HG02763 (cell line): ENCODE measurements at regions not wholly inside any gene's neighbourhood (a gene's known extent, or its start where the extent isn't known, plus 50 kb on each side); places are given as distances from the start of the nearest gene placed in this dataset.
"Not testable (repeated sequence)": the region's sequence is repeated elsewhere in the genome, so short reads cannot be mapped to it uniquely, and the experiment has no call there.

Experiments
- ATAC-seq: cut with Tn5 transposase; IDR thresholded peaks from one replicate; pipeline ENCODE4 v1.9.1; 2021; ENCODE audit warnings: mild to moderate bottlenecking, moderate library complexity; ENCODE audit not compliant: unreplicated experiment

DNA sequence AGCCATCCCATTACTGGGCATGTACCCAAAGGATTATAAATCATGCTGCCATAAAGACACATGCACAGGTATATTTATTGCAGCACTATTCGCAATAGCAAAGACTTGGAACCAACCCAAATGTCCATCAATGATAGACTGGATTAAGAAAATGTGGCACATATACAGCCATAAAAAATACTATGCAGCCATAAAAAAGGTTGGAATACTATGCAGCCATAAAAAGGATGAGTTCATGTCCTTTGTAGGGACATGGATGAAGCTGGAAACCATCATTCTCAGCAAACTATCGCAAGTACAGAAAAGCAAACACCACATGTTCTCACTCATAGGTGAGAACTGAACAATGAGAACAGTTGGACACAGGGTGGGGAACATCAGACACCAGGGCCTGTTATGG lies 151.5 kb downstream of the PLK2 start:
- ATAC-seq = not testable (repeated sequence)

DNA sequence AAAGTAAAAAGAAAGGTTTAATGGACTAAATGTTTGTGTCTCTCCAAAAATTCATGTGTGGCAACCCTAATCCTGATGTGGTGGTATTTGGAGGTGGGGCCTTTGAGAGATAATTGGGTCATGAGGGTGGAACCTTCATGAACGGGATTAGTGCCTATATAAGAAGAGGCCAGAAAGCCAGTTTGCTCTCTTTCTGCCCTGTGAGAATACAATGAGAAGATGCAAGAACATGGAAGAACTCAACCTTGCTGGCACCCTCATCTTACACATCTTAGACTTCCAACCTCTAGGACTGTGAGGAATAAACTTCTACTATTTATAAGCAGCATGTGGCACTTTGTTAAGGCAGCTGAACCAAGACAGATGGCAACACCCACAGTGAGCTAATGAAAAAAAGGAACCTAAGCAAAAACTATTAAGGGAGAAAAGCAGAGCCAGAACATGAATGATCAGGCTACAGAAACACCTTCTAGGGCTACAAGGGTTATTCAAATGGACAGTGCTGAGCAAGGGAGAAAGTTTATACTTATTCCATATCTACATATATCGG lies 159.5 kb downstream of the PLK2 start:
- ATAC-seq = no peak

DNA sequence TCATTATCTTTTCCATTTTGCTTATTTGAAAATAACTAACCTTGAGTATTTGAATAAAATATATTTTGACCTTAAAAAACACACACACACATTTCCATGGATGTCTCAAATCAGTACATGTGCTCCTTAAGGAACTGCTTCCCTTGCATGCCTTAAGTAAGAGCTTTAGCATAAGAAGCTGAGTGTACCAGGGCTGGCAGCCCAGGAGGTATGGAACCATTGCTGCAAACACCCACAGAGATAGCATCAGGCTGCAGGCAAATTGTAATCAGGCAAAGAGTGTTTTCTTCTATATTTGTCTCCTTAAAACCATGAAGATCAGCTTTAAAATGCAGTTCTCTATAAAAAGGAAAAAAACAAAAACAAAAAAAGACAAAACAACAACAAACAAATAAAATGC lies 160.6 kb downstream of the PLK2 start:
- ATAC-seq = no peak

DNA sequence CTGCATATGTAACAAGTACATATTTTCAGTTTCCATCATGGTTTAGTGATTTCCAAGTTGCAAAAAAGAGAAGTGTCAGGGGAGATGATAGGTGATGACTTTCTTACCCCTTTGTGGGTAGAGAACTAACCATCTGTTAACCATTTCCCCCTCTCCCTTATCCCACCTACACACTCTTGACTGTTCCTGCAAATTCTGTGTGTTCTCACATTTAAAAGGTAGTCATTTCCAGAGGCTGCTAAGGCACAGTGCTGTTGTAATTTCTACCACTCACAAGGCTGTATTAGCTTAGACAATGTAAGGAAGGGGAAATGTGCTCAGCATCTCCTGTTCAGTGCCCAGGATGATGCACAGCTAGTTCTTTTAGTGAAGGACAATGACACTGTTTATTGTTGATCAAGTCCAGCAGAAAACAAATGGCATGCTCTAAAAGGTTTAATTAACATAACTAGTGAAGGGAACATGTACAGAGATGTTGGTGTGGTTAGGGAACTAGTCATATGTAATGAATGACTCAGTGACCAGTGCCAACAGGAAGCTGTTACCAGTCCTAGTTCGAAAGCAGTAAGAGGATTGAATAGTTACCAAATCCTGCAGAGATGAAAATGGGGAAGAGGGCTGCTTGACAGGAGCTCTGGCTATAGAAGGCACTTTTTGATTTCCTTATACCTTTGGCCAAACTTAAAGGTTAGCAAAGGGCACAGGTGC lies 165.1 kb downstream of the PLK2 start:
- no peak for ATAC-seq

DNA sequence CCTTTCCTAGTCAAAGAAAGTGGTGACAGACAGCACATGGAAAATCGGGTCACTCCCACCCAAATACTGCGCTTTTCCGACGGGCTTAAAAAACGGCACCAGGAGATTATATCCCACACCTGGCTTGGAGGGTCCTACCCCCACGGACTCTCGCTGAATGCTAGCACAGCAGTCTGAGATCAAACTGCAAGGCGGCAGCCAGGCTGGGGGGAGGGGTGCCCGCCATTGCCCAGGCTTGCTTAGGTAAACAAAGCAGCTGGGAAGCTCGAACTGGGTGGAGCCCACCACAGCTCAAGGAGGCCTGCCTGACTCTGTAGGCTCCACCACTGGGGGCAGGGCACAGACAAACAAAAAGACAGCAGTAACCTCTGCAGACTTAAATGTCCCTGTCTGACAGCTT lies 171.6 kb downstream of the PLK2 start:
- ATAC-seq = not testable (repeated sequence)

DNA sequence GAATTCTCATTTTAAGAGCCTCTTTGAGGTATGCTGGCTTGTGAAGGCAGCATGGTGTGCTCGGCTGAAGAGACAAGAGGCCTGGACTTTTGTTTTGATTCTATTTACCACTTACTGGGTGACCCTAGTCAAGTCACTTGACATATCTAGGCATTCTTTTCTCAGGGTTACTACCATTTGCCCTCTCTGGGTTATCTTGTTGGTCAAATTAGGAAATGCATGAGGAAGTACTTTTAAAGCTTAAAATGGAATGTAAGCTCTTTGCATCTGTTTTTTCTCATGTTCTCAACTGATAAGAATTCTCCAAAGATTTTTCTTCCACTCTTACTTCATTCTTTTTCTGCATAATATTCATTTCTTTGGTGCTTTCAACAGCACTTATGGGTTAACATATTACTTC lies 173.1 kb downstream of the PLK2 start:
- ATAC-seq = no peak

DNA sequence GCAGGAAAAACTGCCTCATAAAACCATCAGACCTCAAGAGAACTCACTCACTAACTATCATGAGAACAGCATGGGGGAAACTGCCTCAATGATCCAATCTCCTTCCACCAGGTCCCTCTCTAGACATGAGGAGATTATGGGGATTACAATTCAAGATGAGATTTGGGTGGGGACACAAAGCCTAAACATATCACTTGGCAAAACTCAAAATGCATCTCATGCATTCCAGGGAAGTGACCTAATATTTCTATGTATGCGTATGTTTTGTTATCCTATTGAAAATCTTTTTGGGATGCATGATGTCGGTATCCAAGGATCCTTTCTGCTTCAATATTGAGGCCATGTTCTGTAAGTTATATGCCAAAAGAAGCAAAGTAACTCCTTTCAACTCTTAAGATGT lies 174.0 kb downstream of the PLK2 start:
- ATAC-seq = no peak

DNA sequence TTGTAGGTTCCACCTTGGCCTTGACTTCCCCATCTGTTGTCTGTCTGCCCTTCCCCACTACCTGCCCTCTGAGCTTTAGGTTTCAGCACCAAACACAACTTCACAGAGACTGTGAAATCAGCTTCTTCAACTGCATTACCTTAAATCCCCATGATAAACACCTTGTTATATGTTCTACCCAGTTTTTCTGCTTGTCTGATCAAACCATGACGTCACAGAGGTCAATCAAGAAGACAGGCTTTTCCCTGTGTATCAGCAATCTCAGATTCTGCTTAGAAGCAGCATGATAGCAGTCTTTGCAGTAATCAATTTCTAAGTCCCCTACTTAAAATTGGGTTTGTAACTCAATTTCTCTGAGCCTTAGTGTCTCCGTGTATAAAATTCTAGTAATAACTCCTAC lies 175.0 kb downstream of the PLK2 start:
- no peak for ATAC-seq

DNA sequence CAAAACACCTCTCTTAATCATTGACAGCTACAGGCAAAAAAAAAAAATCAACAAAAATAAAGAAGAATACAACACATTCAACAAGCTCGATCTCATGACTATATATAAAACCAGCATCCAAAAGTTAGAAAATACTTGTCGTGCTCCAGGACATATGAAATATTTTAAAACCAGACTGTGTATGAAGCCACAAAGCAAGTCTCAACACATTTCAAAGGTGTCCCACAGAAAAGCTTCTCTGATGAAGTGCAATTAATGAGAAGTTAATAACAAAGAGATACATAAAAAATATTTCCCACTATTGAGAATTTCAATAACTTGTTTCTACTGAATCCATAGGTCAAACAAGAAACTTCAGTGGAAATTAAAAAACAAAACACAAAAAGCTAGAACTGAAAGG lies 178.7 kb downstream of the PLK2 start:
- no peak for ATAC-seq

DNA sequence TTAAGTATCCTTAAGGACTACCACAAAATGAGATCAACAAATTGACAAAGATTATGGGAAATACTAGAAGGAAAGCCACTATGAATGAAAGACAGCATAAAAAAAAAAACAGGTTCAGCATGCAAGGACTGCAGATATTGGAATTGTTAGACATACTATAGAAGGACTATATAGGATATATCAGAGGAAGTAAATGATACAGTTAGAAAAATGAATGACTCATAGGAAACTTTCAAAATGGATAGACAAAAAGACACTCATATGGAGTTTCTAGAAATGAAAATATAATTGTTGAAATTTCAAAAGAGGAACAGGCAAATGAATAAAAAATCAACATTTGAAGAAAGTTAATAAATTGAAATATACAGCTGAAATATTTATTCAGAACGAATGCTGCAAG lies 180.6 kb downstream of the PLK2 start:
- ATAC-seq = no peak

DNA sequence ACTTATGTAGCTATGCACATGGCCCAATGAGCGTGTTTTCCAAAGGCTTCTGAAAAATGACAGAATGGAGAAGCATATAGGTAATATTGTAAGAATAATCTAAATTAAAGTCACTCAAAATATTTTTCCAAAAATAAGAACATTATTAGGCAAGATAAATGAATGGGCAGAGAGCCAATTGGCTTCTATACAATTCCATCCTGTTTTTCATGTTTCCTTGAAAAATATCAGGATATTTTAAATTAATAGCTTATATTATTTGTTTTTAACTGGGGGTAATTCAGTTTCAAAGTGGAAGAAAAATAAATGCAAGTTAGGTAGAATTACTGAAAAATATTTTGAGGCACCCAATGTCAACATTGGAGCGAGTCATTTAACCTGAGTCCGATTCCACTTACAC lies 183.5 kb downstream of the PLK2 start:
- no peak for ATAC-seq

DNA sequence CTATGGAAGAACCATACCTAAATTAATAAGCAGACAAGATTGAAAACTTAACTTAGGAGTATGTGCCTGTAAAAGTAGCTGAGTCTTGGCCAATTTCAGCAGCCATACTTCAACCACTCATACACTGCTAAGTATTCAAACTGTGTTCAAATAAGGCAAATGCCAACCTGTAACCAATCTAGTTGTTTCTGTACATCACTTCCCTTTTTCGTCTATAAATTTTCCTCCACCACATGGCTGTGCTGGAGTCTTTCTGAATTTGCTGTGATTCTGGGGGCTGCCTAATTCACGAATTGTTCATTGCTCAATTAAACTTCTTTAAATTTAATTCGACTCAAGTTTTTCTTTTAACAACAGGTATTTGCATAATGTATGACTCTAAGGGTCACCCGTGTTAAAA lies 184.4 kb downstream of the PLK2 start:
- no peak for ATAC-seq

DNA sequence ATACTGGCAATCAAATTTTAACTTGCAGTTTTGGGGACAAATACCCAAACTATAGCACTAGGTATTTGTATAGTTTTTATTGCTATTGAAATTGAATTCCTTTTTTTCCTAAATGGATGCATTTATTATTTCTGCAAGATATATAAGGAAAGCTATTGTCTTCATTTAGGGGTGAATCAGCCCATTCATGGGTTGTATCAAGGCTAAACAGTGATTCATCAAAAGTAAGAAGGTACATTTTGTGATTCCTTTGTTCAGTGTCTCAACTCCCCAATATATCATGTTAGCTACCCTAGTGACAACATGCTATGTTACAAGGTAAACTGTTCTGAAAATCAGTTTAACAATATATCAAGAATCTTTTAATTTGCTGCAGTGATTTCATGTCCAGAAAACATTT lies 185.7 kb downstream of the PLK2 start:
- ATAC-seq = no peak

DNA sequence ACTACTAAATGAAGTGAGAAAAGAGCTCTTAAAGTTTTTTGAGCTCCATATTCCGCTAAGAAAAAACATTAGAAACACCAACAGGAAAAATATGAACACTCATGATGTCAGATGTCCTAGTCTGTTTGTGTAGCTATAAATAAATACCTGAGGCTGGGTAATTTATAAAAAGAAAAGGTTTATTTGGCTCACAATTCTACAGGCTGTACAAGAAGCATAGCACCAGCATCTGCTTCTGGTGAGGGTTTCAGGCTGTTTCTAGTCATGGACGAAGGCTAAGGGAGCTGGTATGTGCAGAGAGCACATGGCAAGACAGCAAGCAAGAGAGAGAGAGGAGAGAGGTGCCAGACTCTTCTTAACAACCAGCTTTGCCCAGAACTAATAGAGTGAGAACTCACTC lies 186.2 kb downstream of the PLK2 start:
- ATAC-seq = no peak

DNA sequence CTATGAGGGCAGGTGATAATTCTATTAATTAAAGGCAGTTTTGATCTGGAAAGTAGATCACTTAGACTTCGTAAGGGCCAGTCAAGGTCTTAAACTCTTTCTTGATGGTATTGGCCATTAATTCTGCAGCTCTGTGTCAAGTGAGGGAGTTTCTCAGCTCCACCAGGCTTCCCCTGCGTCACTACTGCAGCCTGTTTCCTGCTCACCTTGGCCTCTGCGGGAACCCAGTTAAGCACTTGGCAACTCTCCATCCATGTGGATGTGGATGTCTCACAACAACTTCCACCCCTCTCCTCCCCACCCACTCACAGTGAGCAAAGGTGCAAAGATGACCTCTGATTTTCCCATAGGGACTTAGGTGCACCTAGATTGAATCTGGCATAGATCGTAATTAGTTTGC lies 191.6 kb downstream of the PLK2 start:
- ATAC-seq = no peak

DNA sequence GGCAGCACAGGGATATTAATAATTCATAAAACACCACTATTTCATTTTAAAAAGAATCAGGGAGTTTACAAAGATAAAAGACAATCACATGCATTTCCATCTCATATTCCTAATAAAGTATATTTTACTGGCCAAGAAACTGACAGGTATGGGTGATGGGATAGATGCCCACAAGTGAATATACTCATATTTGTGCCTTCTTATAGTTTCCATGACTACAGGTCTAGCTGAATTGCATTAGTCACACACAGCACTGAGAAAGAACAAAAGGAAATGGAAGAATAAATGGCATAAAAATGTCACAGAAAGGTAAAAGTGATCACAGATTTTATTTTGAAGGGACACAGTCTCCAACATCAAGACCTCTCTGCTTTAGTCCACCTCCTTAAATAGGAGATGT lies 193.5 kb downstream of the PLK2 start:
- no peak for ATAC-seq

DNA sequence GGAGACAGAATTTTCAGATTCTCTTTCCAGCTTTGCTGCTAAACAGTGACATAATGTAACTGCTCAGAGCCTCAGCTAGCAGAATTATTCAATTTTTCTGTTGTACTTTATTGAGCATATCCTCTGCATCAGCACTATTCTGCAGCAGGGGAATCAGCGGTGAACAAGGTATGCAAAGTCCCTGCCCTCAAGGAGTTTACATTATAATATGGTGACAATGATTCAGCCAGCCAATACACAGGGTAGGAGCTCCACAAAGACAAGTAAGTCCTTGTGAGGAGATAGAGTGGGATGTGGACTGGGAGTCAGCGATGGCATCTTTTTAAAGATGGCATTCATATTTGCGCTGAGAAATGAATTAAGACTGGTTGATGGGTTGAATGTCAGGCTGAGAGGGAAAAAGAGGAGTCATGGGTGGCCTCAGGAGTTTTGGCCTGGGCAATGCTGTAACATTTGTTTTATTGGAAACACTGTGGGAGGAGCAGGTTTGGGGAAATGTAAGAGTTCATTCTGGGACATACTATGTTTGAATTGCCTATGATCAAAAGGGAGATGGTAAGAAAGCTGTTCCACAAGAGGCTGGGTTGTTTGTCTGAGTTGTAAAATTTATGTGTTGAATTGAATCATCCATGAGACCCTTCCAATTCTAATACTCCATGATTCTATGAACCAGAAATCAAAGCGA lies 194.5 kb downstream of the PLK2 start:
- no peak for ATAC-seq

DNA sequence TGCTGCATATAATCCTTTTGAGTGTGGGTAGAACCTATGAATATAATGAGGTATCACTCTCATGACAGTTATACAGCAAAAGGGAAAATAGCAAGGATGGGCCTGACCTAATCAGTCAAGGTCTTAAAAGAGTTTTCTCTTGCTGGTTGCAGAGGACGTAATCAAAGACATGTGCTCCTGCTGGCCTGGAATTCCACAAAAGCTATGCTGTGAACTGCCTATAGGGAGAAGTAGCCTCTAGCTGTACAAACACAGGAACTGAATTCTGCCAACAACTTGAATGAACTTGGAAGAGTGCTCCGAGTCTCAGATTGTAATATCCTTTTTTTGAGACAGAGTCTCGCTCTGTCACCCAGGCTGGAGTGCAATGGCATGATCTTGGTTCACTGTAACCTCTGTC lies 195.6 kb downstream of the PLK2 start:
- ATAC-seq = no peak

DNA sequence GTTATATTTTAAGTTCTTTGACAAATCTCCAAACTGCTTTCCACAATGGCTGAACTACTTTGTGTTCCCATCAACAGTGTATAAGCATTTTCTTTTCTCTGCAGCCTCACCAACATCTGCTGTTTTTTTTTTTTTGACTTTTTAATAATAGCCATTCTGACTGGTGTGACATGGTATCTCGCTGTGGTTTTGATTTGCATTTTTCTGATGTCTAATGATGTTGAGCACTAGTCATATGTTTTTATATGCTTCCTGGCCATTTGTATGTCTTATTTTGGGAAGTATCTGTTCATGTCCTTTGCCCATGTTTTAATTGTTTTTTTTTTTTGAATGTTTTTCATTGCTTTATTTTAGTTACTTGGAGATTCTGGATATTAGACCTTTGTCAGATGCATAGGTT lies 196.6 kb downstream of the PLK2 start:
- no peak for ATAC-seq

DNA sequence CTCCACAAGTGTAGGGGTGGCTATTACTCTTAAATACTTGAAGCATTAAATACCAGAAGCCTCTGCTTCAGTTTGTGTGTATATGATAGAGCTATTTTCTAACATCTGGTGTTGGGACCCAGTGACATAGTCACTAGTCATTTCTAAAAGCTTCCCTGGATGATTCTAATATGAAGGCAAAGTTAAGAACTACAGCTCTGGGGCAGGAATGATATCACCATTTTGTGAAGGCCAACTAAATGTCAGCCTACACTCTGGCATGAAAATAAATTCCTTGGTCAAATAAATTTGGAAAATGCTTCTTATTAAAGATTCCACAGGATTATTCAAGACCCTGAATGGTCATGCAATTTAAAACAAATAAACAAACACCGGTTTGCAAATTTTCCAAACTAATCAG lies 197.7 kb downstream of the PLK2 start:
- no peak for ATAC-seq

DNA sequence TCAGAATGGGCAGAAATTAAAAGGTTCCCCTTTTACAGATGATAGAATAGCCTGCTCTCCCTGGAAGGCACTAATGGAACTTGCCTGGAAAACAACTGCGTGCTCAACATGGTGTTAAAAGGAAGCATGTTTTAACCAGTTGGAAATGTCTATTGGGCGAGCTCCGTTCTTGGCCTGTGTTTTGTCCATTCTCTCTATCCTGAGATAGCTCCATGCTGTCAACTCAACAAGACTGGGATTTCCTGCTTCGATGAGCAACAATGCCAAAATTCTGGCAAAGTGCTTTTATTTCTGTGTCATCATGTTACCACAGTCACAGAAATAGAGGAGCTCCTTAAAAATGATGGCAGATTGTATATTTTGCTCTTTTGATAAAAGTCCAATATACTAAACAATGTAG lies 198.3 kb downstream of the PLK2 start:
- no peak for ATAC-seq

DNA sequence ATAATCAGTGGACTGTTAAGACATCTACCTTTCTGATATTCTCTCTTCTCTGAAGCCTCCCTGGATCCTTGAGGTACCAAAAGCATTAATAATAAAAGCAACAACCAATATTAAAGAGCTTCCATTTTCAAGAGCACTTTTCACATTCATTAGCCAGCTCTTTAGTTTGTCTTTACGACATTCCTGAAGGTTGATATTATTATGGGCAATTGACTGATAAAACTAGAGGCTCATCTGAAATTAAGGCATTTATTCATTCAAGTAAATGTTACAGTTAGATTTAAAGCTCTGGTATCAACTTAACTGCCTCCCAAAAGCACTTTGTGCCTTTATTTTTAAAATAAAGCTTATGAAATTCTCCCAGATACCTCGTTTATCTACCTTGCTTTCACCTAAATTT lies 199.6 kb downstream of the PLK2 start:
- no peak for ATAC-seq
